Body of pancreas (tissue), 4 donors: ENCODE measurements at regions not wholly inside any gene's neighbourhood (a gene's known extent, or its start where the extent isn't known, plus 50 kb on each side); places are given as distances from the start of the nearest gene placed in this dataset.

Experiments used
- ATAC-seq: fragments of 150-250 bp; one replicate; pipeline ENCODE4 v1.9.1; 2016
- DNase-seq, 4 donors: peaks; one replicate each; pipeline ENCODE4 v3.0.0-alpha.2; 2019
- H3K27ac ChIP-seq, 4 donors: fragments of 200-600 bp; sonication (generic); 1 replicate in 3 of 4; 2 replicates in 1 of 4; pipeline versions ENCODE4 v1.5.1 to v1.6.1; 2016 to 2019; ENCODE audit warnings: mild to moderate bottlenecking in 1 of 4, mixed read lengths in 1 of 4, moderate library complexity in 1 of 4
- H3K27me3 ChIP-seq, 2 donors: fragments of 200-600 bp; sonication (generic); one replicate each; pipeline ENCODE4 v1.6.0; 2016; ENCODE audit warnings: mild to moderate bottlenecking in 1 of 2
- H3K36me3 ChIP-seq, 2 donors: fragments of 200-600 bp; sonication (generic); replicated peaks in 1 of 2; 2 replicates each; pipeline ENCODE4 v1.5.1; 2016; ENCODE audit warnings: low read depth in 2 of 2; ENCODE audit not compliant: insufficient read depth in 1 of 2
- H3K4me1 ChIP-seq: fragments of 200-600 bp; sonication (generic); one replicate; pipeline ENCODE4 v1.6.0; 2016
- H3K4me3 ChIP-seq, 2 donors: fragments of 200-600 bp; sonication (generic); 1 replicate in 1 of 2; 2 replicates in 1 of 2; pipeline ENCODE4 v1.5.1; 2016 to 2019
- H3K9me3 ChIP-seq, 3 donors: fragments of 200-600 bp; sonication (generic); 1 replicate in 2 of 3; 2 replicates in 1 of 3; pipeline ENCODE4 v1.5.1; 2016
- CTCF ChIP-seq, 7 experiments: fragments of 450-650 bp in 4 of 7; fragments of 200-600 bp in 3 of 7; sonication (generic) in 3 of 7; IDR thresholded peaks; one replicate each; pipeline ENCODE4 v1.5.1; 2016 to 2019; ENCODE audit warnings: antibody characterized with exemption in 7 of 7
- POLR2A ChIP-seq, 3 donors: fragments of 450-650 bp; IDR thresholded peaks; one replicate each; pipeline ENCODE4 v1.6.1; 2016; ENCODE audit warnings: antibody characterized with exemption in 3 of 3, mild to moderate bottlenecking in 2 of 3
- WGBS, 2 donors: methylation state at CpG; one replicate each; pipeline ENCODE4 v1.1.5; 2017; 5-methylcytosine and 5-hydroxymethylcytosine counted together
- intact Hi-C: fragments of 100-400 bp; cut with DNase I; formaldehyde crosslinking; loops from one replicate; pipeline ENCODE4 v1.15.1; 2023

- ATAC-seq (no peak), DNase-seq (no peak)
- intact Hi-C loops, result no loop called here
- H3K9me3 ChIP-seq, result no peaks in the 10 kb centered on the region
- H3K27ac ChIP-seq, result no peak overlapping the region
- 81 to 89% methylated on average over 15 to 16 of the region's 16 CpGs for WGBS, 2 donors
- H3K4me3 ChIP-seq, result no peak overlapping the region
- no peaks in the 10 kb centered on the region for H3K4me1 ChIP-seq
- TF ChIP-seq CTCF (IDR thresholded peaks at IDR 0.05), result no peak
- TF ChIP-seq POLR2A (IDR thresholded peaks at IDR 0.05), result no peak
- H3K36me3 ChIP-seq, result no peaks in the 10 kb centered on the region
- H3K27me3 ChIP-seq, result no peaks in the 10 kb centered on the region
These were observed 275.7 kb downstream of the MYCN start for GRCh38 chr2:16215902-16216557.

GRCh38 chr2:16214861-16215260 is 274.5 kb downstream of the MYCN start:
- Histone ChIP-seq H3K9me3 (no peaks in the 10 kb centered on the region), H3K4me3 (no peak overlapping the region), H3K36me3 (no peaks in the 10 kb centered on the region), H3K27ac (no peak overlapping the region), H3K27me3 (no peaks in the 10 kb centered on the region), H3K4me1 (no peaks in the 10 kb centered on the region)
- no peak for ATAC-seq
- 83% methylated on average over 5 of the region's 5 CpGs for WGBS, 2 donors
- TF ChIP-seq CTCF (IDR thresholded peaks at IDR 0.05) (no peak), POLR2A (IDR thresholded peaks at IDR 0.05) (no peak)
- no peak for DNase-seq
- intact Hi-C loops, result no loop called here

GRCh38 chr2:16214391-16214790 is 274.0 kb downstream of the MYCN start:
- no peak overlapping the region for H3K27ac ChIP-seq
- intact Hi-C loops, result no loop called here
- no peak for DNase-seq
- WGBS, 2 donors, result 87 to 90% methylated on average over 1 of the region's 1 CpG
- TF ChIP-seq CTCF (IDR thresholded peaks at IDR 0.05) (no peak), POLR2A (IDR thresholded peaks at IDR 0.05) (no peak)
- no peaks in the 10 kb centered on the region for H3K27me3 ChIP-seq
- H3K36me3 ChIP-seq, result no peaks in the 10 kb centered on the region
- no peak for ATAC-seq
- H3K4me1 ChIP-seq, result no peaks in the 10 kb centered on the region
- no peaks in the 10 kb centered on the region for H3K9me3 ChIP-seq
- no peak overlapping the region for H3K4me3 ChIP-seq

GRCh38 chr2:16212321-16212720 is 272.0 kb downstream of the MYCN start:
- Histone ChIP-seq H3K27ac (no peak overlapping the region), H3K4me1 (no peaks in the 10 kb centered on the region), H3K4me3 (no peak overlapping the region), H3K36me3 (no peaks in the 10 kb centered on the region), H3K9me3 (no peaks in the 10 kb centered on the region), H3K27me3 (no peaks in the 10 kb centered on the region)
- no peak for DNase-seq
- TF ChIP-seq POLR2A (IDR thresholded peaks at IDR 0.05) (no peak), CTCF (IDR thresholded peaks at IDR 0.05) (no peak)
- intact Hi-C loops, result no loop called here
- ATAC-seq, result no peak
- 62 to 80% methylated on average over 6 of the region's 6 CpGs for WGBS, 2 donors

GRCh38 chr2:16211341-16211740 is 271.0 kb downstream of the MYCN start:
- H3K36me3 ChIP-seq, result no peaks in the 10 kb centered on the region
- intact Hi-C loops, result no loop called here
- TF ChIP-seq POLR2A (IDR thresholded peaks at IDR 0.05) (no peak), CTCF (IDR thresholded peaks at IDR 0.05) (no peak)
- H3K27me3 ChIP-seq, result no peaks in the 10 kb centered on the region
- no peaks in the 10 kb centered on the region for H3K4me1 ChIP-seq
- H3K4me3 ChIP-seq, result no peak overlapping the region
- H3K9me3 ChIP-seq, result no peaks in the 10 kb centered on the region
- no peak overlapping the region for H3K27ac ChIP-seq
- 50 to 65% methylated on average over 4 of the region's 4 CpGs for WGBS, 2 donors
- DNase-seq (no peak), ATAC-seq (no peak)
